NCI-H774 (cell line): ENCODE measurements at regions not wholly inside any gene's neighbourhood (a gene's known extent, or its start where the extent isn't known, plus 50 kb on each side); places are given as distances from the start of the nearest gene placed in this dataset.

Source experiments
- DNase-seq: peaks from one replicate; lab custom pipeline; 2025; lab: John Stamatoyannopoulos, UW

DNA sequence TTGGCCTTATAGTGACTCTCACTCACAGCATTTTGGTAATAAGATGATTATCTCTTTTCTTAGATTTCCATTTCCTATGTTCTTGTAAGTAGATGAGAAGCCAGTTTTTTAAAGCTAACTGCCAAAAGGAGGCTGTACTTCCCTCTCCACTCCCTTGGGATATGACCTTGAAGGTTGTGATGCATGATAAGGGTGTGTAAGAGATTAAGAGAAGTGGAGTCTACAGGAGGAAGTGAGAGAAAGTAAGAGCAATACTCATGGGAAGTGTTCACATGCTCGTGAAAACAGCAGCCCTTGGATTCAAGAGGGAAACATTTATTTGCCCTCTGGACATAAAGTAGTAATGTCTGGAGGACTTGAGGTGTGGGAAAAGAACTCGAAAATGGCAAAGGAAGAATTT lies 171.5 kb downstream of the EVA1A start:
- no peak for DNase-seq

DNA sequence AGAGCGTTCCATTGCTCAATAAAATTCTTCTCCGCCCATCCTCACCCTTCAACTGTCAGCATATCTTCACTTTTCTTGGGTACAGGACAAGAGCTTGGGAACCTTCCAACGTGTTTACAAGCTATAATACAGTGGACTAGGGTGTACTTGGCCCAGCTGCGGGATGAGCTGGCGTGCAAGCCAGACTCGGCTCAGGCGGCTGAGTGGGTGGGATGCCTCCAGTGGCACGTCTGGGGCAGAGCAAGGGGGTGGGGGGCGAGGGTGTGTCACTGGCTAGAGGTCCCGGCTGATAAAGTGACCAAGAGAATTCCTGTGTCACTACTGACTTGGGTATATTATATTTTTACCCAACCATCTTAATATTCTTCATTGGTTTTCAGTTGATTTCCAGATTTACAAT lies 179.7 kb downstream of the EVA1A start:
- no peak for DNase-seq

DNA sequence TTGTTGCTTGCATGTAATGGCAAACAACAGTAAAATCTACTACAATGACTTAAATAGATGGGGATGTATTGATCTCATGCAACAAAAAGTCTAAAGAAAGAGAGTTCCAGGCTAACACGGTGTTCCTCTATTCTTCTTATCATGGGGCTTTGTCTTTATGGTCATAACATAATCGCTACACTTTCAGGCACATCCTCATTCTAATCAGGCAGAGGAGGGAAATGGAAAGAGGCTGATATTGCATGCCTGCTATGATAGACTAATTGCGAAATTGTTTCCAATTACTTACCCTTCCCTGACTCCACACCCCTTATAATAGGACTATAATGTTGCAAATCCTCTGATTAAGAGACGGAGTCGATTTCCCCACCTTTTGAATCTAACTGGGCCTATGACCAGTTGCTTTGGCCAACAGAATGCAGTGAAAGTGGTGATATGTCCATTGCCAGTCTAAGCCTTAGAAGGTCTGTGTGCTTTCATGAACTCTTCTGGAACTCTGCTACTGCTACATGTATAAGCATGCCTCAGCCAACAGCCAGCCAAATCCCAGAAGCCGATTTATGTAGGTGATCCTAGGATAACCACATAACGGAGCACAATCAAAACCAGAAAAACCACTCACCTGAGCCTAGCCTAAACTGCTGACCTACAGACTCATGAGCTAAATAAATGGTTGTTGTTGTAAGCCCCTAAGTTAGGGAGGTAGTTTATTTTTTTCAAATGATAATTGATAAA lies 180.3 kb upstream of the TACR1 start:
- DNase-seq: no peak

DNA sequence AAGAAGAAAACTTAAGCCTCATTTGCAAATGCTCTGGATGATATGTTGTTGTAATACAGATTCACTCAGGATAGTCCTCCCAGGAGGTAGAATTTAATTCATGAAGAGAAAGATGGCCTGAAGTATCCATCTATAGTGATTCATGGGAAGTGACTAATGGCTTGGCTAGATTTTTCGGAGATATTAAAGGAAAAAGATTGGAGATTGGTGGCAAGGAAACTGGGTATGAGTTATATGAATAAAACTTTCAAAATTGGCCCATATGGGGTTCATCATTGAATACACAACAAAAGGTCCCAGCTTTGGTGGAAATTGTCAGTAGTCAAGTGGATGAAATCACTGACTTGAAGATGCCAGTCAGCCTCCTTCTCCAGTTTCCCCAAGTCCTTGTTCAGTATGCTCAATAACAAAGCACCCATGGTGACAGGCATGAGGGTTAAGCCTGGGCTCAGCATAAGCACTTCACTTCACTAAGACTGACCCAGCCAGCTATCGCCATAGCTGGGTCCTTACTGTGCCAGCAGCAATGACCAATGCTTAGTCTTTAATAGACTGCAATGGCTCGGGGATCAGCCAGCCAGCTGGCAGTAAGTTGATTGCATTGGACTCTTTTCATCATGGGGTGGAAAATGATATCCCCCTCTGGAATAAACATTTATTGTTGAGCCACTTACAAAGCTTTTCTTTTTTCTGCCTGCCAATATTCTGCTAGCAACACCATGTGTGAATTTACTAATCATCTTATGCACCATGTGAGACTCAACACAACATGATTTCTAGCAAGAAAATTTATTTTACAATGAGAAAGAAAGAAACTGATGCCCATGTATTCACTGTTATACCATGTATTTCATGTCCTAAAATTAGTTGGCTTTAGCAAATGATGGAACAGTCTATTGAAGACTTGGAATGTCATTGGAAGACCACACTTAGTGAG lies 176.6 kb upstream of the TACR1 start:
- DNase-seq: no peak

DNA sequence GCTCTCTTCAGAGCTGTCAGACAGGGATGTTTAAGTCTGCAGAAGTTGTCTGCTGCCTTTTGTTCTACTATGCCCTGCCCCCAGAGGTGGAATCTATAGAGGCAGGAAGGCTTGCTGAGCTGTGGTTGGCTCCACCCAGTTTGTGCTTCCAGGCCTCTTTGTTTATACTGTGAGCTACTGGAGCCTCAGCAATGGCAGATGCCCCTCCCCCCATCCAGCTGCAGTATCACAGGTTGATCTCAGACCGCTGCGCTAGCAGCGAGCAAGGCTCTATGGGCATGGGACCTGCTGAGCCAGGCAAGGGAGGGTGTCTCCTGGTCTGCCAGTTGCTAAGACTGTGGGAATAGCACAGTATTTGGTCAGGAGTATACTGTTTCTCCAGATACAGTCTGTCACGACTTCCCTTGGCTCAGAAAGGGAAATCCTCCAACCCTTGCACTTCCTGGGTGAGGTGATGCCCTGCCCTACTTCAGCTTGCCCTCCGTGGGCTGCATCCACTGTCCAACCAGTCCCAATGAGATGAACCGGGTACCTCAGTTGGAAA lies 175.2 kb upstream of the TACR1 start:
- DNase-seq: peak; percentile 43

DNA sequence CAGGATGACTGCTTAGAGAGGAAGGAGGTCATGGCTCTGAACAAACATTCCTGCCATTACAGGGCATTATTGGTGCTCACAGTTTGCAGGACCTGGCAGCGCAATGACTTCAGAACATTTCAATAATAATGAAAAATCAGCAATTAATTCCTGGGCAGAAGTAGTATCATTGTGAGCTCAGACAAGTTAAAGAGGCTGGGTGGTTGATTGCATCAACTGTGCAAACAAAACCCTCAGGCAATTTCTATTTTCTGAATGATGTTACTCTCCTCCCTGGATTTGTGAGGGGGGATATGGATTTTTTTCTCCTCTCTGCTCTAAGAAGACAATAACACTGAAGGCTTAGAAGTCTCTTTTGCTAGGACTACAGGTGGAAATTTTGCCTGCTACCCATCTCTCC lies 168.1 kb upstream of the TACR1 start:
- peak; percentile 29 for DNase-seq

DNA sequence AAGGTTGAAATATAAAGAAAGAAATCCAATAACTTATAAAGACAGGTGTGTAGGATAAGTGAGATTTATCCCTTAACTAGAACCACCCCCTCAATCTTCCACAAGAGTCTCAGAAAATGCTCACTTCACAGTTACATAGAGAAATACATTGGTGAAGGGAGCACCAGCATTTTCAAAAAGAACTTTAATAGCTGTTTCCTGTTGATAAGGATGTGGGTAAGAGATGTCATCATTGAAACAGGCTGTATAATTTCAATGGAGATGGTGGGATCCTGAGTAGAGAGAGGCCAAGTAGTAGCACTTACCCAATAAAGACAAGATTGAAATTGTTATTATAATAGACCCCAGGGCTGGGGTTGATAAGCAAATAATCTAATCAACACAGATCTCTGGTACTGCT lies 162.2 kb upstream of the TACR1 start:
- DNase-seq: no peak

DNA sequence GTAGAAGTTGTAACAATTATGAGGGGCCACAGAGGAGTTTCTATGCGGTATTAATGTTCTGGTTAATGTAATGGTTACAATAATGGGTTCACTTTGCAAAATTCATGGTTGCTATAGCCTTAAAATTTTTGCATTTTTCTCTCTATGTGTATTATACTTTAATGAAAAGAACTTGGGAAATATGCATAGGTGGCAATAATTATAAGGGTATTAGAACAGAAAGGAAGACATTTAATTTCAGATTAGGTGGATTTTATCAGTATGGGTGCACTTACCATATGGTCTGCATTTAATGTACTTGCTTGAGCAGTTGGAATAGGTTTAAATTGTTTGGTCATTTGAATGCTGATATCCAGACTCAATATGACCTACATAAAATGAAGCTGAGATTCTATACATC lies 161.6 kb upstream of the TACR1 start:
- DNase-seq: no peak

DNA sequence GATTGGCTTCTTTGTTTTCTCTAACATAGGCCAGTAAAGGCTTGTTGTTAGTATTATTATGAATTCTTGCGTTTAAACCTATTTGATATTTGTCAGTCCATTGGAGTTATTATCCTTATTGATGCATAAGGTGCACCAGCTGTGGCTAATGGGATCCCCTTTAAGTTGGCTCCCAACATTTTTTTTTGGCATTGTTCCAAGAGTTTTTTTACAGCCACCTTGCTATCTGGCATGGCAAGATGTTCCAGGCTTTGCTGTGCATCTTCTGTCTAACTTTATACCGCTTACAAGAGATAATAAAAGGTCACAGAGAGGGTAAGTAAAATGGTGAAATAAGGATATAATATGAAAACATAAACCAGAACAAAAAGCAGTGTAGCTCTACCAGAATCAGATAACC lies 157.5 kb upstream of the TACR1 start:
- no peak for DNase-seq

DNA sequence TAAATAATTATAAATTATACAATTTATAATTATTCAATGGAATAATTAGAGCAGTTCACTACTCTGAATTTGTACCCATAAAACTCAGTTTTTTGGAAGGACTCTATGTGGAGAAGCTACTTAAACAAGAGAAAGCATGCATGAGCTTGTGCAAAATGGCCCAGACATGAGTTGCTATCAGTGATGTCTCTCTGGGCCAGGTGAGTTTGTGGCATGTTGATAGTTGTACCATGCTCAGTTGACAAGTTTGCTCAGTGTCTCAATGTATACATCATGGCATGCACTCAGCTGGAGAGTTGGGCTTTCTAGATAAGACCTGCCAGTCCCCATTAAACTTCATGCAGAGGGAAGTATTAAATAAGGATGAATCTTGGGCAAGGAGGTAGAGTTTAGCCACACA lies 153.8 kb upstream of the TACR1 start:
- no peak for DNase-seq

DNA sequence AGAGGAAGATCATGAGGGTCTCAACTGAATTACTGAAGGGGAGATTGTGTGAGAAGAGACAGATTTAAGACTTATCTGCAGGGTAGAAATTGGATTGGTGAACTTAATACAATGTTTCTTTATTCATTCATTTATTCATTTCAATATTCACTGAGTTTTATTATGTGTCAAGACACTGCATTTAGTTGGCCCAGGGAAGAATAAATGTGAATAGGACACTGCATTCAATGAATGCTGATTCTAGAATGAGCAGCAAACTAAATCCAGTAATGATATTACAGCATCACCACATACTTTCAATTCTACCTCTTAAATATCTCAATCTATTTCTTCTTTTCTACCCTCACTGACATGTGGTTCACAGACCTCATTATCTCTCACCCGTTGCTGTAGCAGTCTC lies 149.0 kb upstream of the TACR1 start:
- DNase-seq: no peak

DNA sequence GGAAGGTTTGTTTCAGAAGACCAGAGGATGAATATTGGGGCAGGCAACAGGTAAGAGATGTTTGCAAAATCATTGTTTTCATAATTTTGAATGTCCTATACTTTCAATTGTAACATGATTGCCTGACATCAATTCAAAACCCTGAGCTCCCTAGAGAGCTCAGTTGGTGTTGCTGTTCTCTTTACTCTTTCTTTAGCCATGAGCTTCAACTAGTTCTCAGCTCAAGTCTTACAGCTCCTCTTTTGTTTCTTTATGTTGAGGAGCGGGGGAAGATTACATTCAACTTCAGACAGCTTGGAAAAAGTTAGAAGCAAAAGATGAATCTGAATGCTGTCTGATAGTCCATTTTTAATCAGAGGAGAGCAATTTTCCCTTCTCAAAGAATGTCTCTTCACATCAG lies 144.8 kb upstream of the TACR1 start:
- no peak for DNase-seq

DNA sequence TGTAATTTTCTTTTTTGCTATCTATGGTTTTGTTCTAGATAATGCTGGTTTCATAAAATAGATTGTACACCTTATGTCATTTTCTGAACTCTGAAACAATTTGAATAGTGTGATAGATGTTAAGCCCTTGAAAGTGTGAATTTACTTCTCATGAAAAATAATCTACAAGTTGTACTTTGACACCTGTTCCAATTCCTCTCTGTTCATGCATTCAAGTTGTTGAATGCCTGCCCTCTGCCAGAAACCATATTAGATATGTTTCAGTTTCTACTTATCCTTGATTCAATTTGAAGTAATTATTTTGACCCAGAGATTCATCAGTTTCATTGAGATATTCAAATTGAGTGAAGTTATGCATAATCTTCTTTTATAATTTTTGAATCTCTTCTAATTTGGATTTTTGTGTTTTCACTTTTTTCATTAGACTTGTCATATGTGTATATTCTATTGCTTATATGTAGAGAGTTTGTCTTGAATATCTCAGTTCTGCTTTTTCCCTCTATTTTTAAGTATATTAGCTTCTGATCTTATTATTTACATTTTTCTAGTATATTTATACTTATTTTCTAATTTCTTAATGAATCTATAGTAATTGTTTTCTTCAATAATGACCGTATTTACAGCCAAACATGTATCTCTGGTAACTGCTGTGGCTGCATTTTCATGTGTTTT lies 143.3 kb upstream of the TACR1 start:
- no peak for DNase-seq

DNA sequence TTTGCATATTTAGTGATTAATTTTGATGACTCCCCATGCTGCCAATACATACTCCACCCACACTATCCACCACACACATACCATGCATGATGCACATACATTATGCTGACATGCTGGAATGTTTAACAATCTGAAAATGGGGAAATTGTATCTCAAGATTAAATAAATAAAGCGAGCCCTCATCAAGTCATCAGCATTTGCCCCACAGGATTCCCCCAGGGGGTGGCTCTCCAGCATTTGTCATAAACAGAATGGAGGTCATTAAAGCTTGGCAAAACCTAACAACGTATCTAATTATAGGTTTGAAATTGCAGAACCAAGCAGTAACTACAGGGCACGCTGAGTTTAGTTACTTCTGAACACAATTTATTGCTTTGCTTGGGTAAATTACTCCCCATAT lies 141.2 kb upstream of the TACR1 start:
- no peak for DNase-seq

DNA sequence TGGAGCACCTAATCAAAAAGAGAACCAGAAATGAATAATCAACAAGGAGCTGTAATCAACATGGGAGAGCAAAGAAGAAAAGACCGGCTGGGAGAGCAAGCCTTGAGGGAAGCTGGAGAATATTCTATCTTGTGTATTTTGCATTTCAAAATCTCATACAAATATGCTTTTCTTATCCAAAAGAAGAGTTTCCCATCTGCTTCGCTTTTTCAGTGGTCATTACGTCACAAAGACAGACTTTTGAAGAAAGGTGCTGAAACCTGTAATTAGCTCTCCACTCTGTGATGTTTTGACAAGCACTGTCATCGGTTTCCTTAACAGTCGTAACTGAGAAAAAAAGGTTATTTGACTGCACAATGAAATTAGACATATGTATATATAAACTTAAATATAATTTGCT lies 139.1 kb upstream of the TACR1 start:
- no peak for DNase-seq

DNA sequence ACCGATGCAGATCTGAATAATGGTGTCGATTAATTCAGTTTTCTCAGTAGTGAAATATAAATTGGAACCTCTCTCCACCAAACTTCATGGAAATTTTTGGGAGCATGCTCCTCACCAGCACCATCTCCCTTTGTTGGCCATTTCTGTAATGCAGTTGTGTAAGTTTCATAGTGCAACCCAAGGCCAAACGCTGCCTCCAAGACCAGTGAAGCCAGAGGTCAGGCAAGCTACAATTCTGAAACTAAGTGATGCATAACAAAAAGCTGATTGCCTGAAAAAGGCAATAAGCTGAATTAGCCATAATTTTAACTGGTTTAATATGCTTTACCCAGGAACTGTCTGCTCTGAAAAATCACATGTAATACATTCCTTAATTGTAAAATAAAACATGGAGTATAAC lies 138.3 kb upstream of the TACR1 start:
- no peak for DNase-seq

DNA sequence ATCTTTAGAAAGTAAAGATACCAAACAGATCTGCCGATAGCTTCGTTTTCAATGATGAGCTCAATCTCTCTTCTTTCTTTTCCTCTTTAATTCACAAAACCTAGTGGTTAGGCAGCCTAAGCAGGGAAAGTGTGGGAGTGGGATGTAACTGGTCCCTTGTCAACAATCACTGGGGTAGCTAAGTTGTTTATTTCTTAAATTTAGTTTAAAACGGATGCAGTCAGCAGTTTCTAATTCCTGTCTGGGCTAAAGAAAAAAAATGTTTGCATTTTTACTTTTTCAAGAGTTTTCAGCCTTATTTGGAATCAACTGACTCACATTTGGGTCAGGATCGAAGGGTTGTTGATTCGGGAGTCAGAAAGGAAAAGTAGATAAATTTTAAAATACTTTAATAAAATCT lies 137.7 kb upstream of the TACR1 start:
- no peak for DNase-seq

DNA sequence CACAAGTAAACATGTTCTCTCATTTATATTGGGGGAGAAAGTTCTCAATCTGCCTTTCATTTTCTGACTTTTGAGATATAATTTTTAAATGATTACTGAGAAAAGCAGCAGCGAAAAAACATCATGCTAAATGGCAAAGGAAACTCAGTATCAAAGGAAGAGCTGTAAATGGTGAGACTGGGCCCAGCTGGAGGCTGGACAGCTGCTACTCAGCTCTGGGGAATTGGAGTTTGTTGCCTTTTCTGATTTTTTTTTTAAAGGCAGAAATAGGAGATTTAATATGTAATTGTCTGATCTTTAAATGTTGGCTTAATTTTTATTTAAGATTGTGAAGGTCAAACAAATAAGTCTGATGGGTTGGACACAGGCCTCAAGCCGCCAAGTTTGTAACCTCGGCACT lies 137.1 kb upstream of the TACR1 start:
- no peak for DNase-seq

DNA sequence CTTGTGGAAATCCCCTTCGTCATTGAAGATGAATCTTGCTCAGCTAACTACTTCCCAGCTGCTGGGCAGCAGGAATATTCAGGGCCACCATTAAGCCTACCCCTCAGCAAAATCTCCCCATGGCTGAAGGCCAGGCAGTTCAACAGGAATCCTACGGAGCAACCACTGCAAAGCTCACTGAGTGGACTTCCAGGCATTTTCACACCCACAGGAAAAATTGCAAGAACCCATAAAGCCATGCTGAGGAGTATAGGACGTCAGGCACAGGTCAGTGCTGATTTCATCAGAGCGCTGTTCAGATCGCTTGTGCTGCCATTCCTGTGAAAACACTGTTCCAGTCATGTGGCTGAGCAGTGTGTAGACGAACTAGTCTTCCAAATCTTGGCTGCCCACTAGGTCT lies 134.8 kb upstream of the TACR1 start:
- no peak for DNase-seq

DNA sequence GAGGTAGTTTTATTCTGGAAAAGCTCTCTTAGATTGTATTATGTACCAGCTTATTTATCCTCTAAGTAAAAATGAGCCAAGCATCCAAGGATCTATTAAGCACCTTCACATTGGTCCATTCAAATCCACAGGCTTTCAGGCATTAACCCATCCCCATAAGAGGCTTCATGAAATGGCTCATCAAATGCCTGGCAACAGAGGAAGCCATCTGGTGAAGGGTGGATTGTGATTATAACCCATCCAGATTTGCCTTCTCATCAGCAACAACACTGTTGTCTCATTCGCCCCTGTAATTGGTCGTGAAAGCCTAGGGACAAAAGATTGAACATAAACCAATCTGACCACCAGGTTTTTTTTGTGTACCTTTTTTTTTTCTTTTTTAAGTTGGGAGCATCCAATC lies 134.3 kb upstream of the TACR1 start:
- no peak for DNase-seq

DNA sequence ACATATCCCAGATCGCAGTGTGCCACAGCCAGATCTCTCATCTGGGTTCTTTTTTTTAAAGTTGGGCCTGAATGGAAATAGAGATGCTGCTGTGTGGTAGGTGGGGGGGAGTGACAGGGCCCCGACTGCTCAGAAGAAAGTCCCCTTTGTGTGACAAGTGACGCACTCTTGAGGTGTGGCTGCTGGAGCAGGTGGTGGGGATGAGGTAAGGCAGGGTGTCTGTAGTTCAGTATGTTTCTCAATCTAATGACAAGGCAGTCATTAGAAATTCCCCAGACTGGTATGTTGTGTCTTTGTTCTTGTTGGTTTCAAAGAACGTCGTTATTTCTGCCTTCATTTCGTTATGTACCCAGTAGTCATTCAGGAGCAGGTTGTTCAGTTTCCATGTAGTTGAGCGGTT lies 128.8 kb upstream of the TACR1 start:
- no peak for DNase-seq

DNA sequence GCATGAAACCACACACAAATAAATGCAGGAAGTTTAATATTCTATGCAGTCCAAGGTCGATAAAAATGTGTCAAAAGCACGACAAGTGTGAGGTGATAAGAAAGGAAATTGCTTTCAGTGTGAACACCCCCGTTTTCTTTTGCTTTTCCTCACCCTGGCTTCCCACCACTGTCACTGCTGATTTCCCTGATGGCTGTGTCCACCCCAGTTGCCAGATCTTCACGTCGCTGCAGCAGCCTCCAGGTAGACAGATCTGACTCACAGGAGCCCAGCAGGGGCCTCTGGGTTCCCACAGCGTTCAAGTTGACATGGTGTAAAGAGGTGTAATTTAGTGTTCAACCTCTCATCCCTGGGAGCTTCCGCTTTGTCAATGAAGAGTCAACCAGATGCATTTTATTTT lies 128.0 kb upstream of the TACR1 start:
- DNase-seq: no peak

DNA sequence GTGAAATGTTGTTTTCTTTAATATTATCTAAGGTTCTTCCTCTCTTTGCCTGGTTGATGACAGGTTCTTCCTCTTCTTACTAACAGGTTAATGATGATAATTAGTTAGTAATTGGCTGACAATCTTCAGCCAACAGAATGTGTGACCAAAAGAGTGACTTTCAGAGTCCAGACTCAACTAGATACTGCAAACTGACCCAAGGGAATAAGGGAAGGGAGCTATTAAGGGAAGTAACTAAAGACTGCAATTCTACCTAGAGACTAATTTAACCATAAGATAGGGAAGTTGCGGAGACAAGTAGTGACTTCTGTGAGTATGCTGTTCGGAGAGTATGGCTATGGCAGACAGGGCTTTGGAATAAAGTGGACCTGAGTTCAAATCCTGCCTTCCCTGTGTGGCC lies 127.3 kb upstream of the TACR1 start:
- no peak for DNase-seq
